PFSK-1 (cell line): ENCODE measurements at regions not wholly inside any gene's neighbourhood (a gene's known extent, or its start where the extent isn't known, plus 50 kb on each side); places are given as distances from the start of the nearest gene placed in this dataset.

Experiments used
- FOXP2 ChIP-seq: optimal IDR thresholded peaks from 2 replicates; pipeline ENCODE3; 2011; ENCODE audit warnings: borderline replicate concordance, control low read depth, inconsistent platforms; ENCODE audit not compliant: insufficient read depth; ENCODE audit errors: extremely low read length, extremely low read depth
- REST ChIP-seq, 2 experiments: IDR thresholded peaks; 2 replicates each; pipeline versions ENCODE4 v1.6.1 to v1.8.0; 2011 to 2012; ENCODE audit warnings: low read depth in 2 of 2, low read length in 2 of 2, control low read depth in 1 of 2, inconsistent platforms in 1 of 2, mild to moderate bottlenecking in 1 of 2, moderate library complexity in 1 of 2; ENCODE audit not compliant: insufficient read depth in 1 of 2

- TF ChIP-seq REST (IDR thresholded peaks at IDR 0.05; ENCODE audit: insufficient read depth in 1 of 2, low read depth in 2 of 2, low read length in 2 of 2), result no peak
- TF ChIP-seq FOXP2, result no peak
Measured at GRCh38 chr4:144592264-144592663, 53.7 kb upstream of the HHIP start.
